ENCODE measurements at regions not wholly inside any gene's neighbourhood (a gene's known extent, or its start where the extent isn't known, plus 50 kb on each side); places are given as distances from the start of the nearest gene placed in this dataset.
"Not testable (repeated sequence)": the region's sequence is repeated elsewhere in the genome, so short reads cannot be mapped to it uniquely, and the experiment has no call there.

DNA sequence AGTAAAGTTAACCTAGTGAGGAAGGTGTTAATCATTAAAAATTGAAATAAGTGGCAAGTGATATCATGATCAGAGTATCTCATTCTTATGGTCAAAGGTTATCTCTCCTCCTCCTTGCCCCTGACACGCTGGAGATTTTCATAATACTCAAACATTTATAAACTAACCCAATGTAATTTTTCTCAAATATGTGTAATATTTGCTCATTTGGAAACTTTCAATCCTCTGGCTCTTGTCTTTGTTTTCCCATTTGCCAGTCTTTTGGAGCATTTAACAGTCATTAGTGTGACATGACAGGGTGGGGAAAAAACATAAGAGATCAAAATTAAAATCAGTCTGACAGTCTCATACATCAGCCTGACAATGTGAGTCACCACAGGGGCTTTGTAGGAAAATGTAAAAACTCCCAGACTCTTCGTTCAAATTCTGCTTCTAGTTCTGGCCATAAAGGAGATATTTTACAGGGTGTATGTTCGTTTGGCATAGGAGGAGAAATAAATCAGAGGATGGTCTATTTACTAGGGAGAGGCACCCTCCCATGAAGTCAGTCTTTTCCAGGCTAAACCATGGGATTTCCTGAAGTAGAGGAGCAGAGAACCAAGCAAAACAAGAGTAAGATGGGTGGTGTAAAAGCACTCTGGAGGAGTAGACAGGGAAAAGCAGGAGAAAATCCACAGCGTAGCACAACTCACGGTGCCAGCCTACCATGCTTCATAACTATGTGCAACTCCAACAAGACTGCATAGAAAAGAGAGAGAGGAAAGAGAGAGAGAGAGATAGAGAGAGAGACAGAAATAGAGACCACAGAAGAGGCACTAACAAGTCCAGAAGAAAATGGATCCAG, 369.2 kb upstream of the PDE3A start:
- no peak overlapping the region for H3K27ac ChIP-seq
- no peak for DNase-seq (ENCODE audit: low read depth, low spot score)

DNA sequence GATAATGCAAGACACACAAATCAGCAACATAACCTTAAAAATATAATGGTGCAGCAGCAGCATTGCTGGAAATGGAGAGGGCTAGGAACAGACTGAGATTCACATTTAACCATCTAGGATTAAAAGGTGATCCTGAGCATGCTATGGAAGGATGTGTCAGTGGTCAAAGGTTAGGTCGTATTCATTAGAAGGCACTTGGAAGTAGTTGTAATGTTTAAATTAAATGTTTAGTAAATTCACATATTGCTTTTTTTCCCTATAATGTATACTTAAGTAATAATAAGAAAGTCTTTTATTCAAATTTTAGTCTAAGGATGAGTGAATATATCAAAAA, 368.6 kb upstream of the PDE3A start:
- no peak for DNase-seq (ENCODE audit: low read depth, low spot score)
- no peak overlapping the region for H3K27ac ChIP-seq

DNA sequence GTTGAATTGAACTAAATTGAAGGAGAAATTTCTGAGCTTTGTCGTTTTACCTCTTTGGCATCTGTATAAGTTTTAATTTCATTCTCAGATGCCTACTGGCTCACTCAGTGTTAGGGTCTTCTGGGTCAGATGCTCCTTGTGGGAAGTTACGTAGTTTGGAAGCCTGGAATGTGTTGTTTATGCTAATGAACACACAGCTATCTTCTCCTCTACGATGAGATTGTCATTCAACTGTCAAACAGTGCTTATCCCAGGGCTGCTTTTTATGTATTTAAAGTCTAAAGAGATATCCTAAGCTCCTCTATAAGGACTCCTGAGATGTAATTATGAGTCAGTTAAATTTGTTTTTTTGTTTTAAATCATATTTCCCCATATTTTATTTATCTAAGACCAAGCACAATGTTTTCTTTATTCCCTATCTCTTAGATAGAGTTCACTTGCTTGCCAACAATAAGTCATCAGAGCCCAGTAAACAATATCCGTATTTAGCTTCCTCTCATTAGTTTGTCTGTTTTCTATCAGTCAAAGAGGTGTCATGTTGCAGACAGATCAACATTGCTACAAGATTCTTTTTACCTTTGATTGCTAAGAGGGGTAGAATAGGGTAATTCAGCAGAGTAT, 368.0 kb upstream of the PDE3A start:
- DNase-seq (ENCODE audit: low read depth, low spot score), result no peak
- H3K27ac ChIP-seq, result no peak overlapping the region

DNA sequence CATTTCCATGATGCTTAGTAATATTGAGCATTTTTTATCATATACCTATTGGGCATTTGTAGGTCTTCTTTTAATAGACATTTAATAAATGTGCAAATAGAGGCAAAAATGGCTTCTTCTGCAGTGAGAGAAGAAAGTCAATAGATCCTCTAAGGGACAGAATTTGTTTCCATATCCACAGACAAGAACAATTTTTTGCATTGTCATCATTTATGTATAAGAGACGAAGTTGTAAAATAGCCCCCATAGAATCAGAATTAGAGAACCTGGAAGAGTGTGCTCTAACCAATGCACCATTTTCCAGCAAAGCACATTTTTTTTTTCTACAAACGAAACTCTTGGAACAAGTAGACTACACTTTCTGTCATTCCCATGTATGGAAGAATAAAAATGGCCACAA, 365.1 kb upstream of the PDE3A start:
- DNase-seq (ENCODE audit: low read depth, low spot score), result no peak
- no peak overlapping the region for H3K27ac ChIP-seq

DNA sequence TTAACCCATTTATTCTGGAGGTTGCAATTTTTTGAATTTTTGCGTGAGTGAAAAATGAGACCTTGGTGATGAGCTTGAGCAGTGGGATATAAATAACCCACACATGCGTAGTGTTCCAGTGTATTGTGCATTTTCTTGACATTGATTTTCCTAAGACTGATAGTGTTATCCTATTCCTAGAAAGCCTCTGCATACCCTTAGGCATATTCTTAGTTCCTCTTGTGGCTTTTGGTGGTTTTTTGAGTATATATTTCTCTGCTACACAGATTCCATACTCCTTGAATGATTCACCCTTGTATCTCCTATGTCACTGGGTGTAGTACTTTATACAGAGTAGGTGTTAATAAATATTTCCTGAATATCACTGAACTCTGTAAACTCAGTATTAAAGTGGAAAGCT, 363.4 kb upstream of the PDE3A start:
- DNase-seq (ENCODE audit: low read depth, low spot score), result no peak
- H3K27ac ChIP-seq, result no peak overlapping the region

DNA sequence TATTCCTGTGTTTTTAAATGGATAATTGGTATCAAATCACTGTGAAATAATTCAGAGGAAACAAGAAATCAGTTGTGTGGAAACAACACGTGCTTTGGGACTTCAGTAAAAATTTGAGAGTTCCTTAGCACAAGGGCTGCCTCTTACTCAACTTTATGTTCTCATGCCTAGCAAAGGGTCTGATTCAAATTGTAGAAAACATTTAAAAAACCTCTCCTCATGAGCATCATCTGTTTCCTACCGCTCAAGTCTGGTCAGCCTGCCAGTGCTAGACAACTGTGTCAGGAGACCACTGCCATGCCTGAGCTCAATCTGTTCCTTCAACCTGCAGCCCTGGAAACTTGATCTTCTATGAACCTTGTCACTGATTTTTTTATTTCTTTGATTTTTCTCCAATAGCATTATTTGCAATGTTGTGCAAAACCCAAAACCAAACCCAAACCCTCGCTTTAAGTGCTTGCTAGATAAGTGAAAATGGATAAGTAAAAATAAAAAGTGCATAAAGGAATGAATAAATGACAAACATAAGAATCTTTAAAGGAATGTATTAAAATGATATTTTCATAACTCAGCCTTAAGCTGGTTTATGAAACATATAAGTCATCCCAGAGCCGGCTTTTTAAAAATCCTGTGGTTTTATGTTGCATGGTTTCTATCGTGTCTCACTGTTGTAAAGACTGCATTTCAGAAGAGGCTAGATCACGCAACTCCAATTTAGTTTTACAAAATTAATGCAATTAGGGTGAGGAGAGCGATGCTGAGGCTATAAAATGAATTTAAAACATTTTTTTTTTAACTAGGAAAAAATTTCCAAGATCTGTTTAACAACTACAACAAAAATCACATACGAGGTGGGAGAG, 361.2 kb upstream of the PDE3A start:
- H3K27ac ChIP-seq, result no peak overlapping the region
- no peak for DNase-seq (ENCODE audit: low read depth, low spot score)

DNA sequence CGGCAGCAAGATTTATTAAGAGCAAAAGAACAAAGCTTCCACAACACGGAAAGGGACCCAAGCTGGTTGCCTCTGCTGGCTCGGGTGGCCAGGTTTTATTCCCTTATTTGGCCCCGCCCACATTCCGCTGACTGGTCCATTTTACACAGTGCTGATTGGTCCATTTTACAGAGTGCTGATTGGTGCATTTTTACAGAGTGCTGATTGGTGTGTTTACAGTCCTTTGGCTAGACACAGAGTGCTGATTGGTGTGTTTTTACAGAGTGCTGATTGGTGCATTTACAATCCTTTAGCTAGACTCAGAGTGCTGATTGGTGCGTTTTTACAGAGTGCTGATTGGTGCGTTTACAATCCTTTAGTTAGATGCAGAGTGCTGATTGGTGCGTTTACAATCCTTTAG, 358.4 kb upstream of the PDE3A start:
- DNase-seq (ENCODE audit: low read depth, low spot score); H3K27ac ChIP-seq: not testable (repeated sequence)

DNA sequence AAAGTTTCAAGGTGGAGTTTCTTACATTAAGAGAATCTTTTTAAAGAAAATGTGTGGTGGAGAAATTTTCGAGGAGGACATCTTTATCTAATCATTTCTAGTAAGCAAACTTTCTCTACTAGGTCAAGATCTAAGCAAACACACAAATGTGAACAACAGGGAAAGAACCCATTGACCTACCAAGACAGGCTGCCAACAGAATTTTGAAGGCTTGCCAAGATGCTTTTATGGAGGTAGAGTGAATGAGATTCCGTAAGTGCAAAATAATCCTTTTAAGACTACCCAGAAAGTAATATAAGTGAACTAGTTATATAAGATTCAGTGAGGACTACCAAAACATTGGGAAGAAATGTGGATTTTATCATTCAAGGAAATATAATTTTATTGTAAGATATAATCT, 357.1 kb upstream of the PDE3A start:
- DNase-seq (ENCODE audit: low read depth, low spot score), result no peak
- H3K27ac ChIP-seq, result no peak overlapping the region

DNA sequence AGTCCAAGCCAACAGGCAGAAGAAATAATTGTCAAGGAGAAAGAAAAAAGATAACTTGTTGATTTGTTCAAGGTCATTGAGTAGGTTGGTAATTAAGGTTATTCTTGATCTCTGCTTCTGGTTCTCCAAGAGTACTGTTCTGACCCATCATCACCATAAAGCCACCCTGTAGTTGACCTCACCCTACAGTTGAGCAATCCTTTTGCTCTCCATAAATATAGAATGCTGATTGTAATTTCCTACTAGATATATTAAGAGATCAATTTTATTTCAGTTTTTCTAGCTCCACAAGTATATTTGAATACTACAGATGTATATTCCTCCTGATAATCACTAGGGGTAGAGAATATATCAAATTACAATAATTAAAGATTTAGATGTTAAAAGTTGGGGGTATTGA, 350.5 kb upstream of the PDE3A start:
- no peak overlapping the region for H3K27ac ChIP-seq
- DNase-seq (ENCODE audit: low read depth, low spot score), result no peak

DNA sequence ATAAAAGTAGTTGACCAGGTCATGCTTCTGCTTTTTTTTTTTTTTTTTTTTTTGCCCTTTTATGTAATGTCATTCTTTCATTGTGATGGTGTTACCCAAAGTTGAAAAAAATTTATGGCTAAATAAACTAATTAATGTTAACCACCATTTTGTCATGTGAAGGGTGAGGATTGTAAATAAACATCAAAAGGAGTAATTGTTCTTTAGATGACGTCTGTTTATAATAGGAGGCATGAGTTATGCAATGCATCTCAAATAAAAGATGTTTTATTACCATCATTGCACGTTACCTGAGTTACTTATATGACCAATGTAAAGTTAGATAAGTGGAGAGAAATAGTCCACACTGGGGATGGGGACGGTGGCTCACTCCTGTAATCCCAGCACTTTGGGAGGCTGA, 349.9 kb upstream of the PDE3A start:
- no peak for DNase-seq (ENCODE audit: low read depth, low spot score)
- H3K27ac ChIP-seq, result no peak overlapping the region

DNA sequence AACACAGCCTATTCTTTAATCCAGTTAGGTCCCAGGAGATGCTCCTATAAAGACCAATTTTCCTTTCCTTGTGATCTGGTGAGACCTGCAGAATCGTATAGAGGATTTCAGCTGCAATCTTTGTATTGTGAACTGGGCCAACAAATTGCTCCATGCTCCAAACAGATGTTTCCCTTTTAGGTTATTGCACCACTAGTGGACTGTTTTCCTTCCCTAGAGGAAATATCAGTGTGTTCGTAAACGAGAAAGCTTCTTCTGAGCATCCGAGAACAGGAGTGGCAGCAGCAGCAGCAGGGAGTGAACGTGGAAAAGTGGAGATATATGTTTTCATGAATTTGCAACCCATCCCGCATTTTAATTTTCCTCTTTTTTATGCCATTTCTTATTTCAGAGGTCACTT, 344.1 kb upstream of the PDE3A start:
- DNase-seq (ENCODE audit: low read depth, low spot score), result no peak
- H3K27ac ChIP-seq, result no peak overlapping the region

DNA sequence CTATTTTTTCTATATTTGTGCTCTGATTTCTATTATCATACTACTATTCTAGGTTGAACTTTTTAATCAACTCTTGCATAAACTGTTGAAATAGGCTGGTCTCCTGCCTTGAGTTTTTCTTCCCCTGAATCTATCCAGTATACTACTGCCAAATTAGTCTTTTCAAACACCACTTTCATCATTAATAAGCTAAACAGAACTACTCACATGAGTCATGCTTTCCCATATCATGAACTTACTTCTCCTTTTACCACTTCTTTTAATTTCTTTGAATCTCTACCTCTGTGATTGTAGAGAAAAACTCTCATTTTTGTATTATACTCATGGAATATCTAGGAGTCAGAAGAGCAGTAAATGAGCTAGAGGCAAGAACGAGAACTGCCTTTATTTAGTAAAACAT, 340.3 kb upstream of the PDE3A start:
- no peak for DNase-seq (ENCODE audit: low read depth, low spot score)
- no peak overlapping the region for H3K27ac ChIP-seq

DNA sequence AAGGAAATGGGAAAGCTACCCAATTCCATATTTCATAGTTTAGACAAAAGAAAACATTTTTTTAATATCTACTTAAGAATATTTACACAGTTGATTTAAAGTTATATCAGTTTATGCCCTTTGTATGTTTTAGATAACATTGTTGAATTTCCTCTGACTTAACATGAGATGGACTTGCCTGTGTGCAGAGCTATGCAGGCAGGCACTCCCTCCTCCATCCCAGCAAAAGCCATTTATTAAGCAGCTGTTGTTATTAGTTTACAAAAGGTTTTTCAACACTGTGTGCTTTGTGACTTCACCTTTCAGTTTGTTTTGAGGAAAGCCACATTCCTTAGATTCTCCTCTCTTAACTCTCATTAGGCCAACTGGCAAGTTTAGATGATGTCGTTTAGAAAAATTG, 337.5 kb upstream of the PDE3A start:
- no peak for DNase-seq (ENCODE audit: low read depth, low spot score)
- H3K27ac ChIP-seq, result no peak overlapping the region

DNA sequence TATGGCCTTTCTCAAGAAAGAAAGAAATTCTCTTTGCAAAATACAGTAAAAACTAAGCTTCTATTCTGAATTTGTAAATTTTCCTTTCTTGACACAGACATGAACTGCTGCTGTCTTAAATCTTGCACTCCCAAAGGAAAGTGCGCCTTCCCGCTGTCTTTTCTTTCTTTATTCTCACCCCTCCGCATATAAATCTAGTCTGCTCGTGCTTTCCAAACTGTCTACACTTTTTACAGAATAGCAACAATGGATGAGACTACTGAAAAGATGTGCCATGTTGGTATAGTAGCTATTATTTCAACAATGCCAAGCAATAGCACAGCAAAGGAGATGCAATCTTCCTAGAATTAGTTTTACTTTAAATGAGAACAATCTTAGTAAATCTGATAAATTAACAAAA, 328.8 kb upstream of the PDE3A start:
- no peak overlapping the region for H3K27ac ChIP-seq
- no peak for DNase-seq (ENCODE audit: low read depth, low spot score)

DNA sequence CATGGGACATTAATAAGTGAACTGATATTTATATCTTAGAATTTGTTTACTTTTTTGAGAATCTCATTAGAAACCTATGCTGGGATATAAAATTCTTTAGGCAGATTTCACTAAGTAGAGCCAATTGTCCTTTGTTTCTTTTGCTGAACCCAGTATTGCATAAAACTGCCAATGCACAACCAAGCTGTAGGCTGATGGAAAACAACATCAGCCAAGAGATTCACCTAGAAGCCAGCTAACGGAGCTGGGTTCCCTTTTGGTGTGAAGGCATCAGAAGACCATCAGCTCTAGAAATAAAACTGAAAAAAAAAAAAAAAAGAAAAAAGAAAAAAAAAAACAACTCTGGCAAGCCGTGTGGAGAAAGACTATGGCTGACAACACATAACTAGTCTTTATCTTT, 328.2 kb upstream of the PDE3A start:
- no peak for DNase-seq (ENCODE audit: low read depth, low spot score)
- H3K27ac ChIP-seq, result no peak overlapping the region

DNA sequence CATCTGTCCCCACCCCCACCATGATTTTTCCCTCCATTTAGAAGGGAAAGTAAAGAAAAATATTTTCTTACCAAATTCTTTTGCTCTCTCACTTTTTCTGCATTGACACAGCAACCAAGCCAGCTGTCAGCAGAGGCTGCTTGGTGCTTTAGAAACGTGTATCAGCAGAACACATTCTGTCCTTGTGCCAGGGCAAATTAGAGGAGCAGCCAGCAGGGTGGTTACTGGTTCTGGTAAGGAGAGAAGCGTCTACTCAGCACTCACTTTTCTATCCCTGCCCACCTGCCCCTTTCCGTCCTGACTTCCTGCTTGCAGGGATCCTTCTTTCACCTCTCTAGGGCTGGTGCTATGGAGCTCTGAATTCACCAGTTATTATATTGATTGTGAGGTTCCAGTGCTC, 327.5 kb upstream of the PDE3A start:
- no peak overlapping the region for H3K27ac ChIP-seq
- no peak for DNase-seq (ENCODE audit: low read depth, low spot score)

DNA sequence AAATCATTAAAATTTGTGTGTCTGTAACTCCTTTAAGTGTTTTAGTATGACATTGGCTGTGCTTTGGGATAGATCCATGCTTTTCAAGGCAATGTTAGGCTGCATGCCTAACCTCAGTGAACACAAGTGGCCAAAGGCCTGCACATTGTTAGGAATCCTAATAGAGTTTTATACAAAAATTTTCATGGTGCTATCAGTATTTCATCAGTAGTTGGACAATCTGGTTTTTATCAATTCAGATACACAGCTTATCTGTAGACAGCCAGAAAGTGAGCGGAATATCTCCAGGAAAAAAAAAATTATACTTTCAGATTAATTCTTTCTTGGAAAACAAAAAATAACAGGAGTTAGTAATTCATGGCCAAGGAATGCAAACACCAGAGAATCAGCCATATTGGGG, 324.0 kb upstream of the PDE3A start:
- H3K27ac ChIP-seq, result no peak overlapping the region
- DNase-seq (ENCODE audit: low read depth, low spot score), result no peak

DNA sequence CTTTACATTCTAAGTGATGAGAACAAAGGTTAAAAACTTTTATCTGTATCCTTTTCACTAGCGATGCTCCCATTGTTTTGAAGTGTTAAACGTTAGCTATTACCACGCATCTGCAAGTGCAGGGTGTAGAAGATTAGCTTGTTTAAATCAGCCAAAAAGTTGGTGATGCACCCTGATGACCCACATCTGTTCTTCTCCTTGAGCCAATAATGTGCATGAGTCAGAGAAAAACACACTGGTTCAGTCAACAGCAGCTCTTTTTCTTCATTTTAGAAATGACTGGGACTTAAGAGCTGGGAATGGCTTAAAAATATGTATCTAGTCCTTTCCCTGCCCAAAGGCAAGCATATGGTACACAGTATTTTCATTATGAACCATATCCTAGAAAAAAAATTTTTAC, 323.5 kb upstream of the PDE3A start:
- H3K27ac ChIP-seq, result no peak overlapping the region
- DNase-seq (ENCODE audit: low read depth, low spot score), result no peak

DNA sequence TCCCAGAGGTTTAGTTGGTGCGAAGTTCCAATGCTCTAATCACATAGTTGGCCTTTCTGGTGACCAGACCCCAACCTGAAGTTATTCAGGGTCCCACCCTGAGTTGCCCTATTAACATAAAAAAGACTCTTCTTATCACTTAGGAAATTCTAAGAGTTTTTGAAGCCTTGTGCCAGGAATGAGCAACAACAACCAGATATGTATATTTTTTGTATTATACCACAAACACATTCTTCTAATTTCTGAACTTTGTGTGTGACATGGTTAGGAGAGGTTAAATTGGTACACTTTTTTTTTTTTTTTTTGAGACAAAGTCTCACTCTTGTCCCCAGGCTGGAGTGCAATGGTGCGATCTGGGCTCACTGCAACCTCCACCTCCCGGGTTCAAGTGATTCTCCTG, 320.4 kb upstream of the PDE3A start:
- no peak for DNase-seq (ENCODE audit: low read depth, low spot score)
- H3K27ac ChIP-seq, result no peak overlapping the region

DNA sequence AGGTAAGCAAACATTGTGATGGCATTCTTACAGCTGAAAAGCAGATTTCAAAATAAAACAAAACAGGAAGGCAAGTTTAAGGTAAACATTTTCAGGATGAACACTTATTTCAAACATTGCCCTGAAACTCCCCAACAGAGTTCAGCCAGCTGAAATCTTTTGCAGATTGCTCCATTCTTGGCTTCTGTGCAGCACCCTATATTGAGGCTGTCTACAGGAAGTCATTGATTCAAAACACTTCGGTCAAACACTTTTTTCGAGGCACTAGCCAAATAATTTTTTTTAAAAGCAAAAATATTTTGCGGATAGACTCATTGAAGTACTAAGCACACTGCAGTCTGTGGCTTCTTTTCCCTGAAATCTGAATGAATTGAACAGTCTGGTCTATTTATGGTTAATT, 318.1 kb upstream of the PDE3A start:
- H3K27ac ChIP-seq, result no peak overlapping the region
- no peak for DNase-seq (ENCODE audit: low read depth, low spot score)

DNA sequence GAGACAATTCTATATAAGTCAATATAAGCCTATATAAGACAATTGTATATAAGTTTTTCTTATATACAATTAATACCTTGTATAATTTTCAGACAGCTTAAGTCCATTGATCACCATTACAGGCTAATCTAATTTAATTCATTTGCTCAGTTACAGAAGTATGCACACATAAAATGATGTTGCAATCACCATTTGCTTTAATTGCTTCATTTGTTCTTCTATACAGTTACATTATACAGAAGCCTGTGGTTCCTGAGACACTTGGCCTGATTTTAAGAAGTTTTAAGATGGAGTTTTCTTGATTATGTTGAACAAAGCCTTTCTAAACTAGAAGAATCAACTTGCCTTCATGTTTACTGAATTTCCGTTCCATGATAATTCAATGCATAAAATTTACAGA, 314.6 kb upstream of the PDE3A start:
- no peak for DNase-seq (ENCODE audit: low read depth, low spot score)
- no peak overlapping the region for H3K27ac ChIP-seq

Measured in epithelial cell of prostate (primary cell).